Mammary epithelial cell (primary cell): ENCODE measurements at regions not wholly inside any gene's neighbourhood (a gene's known extent, or its start where the extent isn't known, plus 50 kb on each side); places are given as distances from the start of the nearest gene placed in this dataset.

Experiments
- CTCF ChIP-seq, 2 donors: IDR thresholded peaks in 1 of 2; conservative IDR thresholded peaks in 1 of 2; 2 replicates each; pipeline ENCODE4 v1.5.1; 2011 to 2012; ENCODE audit warnings: inconsistent platforms in 2 of 2, low read length in 2 of 2, mild to moderate bottlenecking in 2 of 2, control low read depth in 1 of 2, low read depth in 1 of 2; ENCODE audit not compliant: insufficient read depth in 1 of 2; ENCODE audit errors: extremely low read depth in 1 of 2
- EZH2 ChIP-seq: IDR thresholded peaks from 2 replicates; pipeline ENCODE4 v1.6.1; 2012; ENCODE audit warnings: low read length, inconsistent platforms, borderline replicate concordance

DNA sequence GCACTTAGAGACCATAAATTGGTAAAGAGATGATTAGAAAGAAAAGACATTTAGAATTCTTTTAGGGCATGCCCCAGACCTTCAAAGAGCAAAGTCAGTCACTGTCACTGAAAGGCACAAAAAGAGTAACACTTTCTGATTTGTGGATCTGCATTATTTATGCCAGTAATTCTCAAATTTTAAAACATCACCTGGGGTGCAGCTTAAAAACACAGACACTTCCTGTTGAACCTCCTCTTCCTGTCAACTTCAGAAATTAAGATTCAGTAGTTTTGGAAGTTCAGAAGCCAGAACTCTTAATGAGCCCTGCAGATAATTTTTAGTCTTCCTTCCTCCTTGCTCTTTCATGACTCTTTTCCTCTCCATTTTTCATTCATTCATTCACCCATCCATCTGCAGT, 137.5 kb downstream of the NRN1 start:
- TF ChIP-seq CTCF (conservative IDR thresholded peaks at IDR 0.05 in 1 of 2, IDR thresholded peaks at IDR 0.05 in 1 of 2; ENCODE audit: extremely low read depth in 1 of 2, insufficient read depth in 1 of 2, low read depth in 1 of 2, low read length in 2 of 2): no peak
- TF ChIP-seq EZH2: no peak
